HL-60 (cell line): ENCODE measurements at regions not wholly inside any gene's neighbourhood (a gene's known extent, or its start where the extent isn't known, plus 50 kb on each side); places are given as distances from the start of the nearest gene placed in this dataset.

Source experiments
- POLR2AphosphoS5 ChIP-seq: IDR thresholded peaks from 2 replicates; pipeline ENCODE4 v1.6.1; 2012; ENCODE audit warnings: low read depth
- TF ChIP-seq, protein P1 (sequence below): IDR thresholded peaks from 2 replicates; pipeline ENCODE4 v1.6.1; 2012; ENCODE audit warnings: low read depth; ENCODE audit not compliant: insufficient replicate concordance

DNA sequence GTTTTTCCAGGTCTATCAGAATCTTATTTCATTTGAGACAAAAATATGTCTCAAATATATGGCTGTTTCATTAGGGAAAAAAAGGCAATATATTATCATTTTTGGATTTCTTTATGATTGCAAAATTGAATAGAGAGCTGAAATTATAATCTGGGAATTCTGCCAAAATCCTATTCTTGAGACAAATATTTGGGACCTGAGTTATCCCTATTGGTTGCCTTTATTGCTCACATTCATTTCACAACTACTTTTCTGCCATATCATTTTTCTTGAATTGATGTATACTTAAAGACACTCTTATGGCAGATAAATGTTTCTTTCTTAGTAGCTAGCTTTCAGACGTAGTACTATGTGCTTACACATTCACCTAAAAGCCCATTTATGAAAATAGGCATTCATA is 241.6 kb upstream of the NOVA1 start:
- no peak for TF ChIP-seq POLR2AphosphoS5
- TF ChIP-seq, protein P1, sequence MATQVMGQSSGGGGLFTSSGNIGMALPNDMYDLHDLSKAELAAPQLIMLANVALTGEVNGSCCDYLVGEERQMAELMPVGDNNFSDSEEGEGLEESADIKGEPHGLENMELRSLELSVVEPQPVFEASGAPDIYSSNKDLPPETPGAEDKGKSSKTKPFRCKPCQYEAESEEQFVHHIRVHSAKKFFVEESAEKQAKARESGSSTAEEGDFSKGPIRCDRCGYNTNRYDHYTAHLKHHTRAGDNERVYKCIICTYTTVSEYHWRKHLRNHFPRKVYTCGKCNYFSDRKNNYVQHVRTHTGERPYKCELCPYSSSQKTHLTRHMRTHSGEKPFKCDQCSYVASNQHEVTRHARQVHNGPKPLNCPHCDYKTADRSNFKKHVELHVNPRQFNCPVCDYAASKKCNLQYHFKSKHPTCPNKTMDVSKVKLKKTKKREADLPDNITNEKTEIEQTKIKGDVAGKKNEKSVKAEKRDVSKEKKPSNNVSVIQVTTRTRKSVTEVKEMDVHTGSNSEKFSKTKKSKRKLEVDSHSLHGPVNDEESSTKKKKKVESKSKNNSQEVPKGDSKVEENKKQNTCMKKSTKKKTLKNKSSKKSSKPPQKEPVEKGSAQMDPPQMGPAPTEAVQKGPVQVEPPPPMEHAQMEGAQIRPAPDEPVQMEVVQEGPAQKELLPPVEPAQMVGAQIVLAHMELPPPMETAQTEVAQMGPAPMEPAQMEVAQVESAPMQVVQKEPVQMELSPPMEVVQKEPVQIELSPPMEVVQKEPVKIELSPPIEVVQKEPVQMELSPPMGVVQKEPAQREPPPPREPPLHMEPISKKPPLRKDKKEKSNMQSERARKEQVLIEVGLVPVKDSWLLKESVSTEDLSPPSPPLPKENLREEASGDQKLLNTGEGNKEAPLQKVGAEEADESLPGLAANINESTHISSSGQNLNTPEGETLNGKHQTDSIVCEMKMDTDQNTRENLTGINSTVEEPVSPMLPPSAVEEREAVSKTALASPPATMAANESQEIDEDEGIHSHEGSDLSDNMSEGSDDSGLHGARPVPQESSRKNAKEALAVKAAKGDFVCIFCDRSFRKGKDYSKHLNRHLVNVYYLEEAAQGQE = no peak
